HL-60 (cell line): ENCODE measurements at regions not wholly inside any gene's neighbourhood (a gene's known extent, or its start where the extent isn't known, plus 50 kb on each side); places are given as distances from the start of the nearest gene placed in this dataset.

Source experiments
- DNase-seq, 2 experiments: peaks; one replicate each; pipeline ENCODE4 v3.0.0-alpha.2; 2010 to 2020; ENCODE audit warnings: low read depth in 1 of 2, low spot score in 1 of 2
- H3K27ac ChIP-seq: fragments of 250-450 bp; sonication (Bioruptor Pico); replicated peaks from 2 replicates; pipeline ENCODE4 v1.5.1; 2020; ENCODE audit warnings: mild to moderate bottlenecking, moderate library complexity
- H3K27me3 ChIP-seq: fragments of 250-450 bp; sonication (Bioruptor Pico); 2 replicates; pipeline ENCODE4 v1.5.1; 2021; ENCODE audit warnings: mild to moderate bottlenecking, moderate library complexity; ENCODE audit not compliant: insufficient read depth, poor library complexity, severe bottlenecking
- H3K4me3 ChIP-seq: replicated peaks from 2 replicates; pipeline ENCODE4 v1.5.1; 2011; ENCODE audit warnings: mild to moderate bottlenecking, control low read depth, low read length; ENCODE audit not compliant: insufficient read depth
- CTCF ChIP-seq: IDR thresholded peaks from one replicate; pipeline ENCODE4 v1.5.1; 2011; ENCODE audit warnings: low read length, control low read depth, inconsistent platforms; ENCODE audit not compliant: insufficient read depth
- GABPA ChIP-seq: IDR thresholded peaks from 2 replicates; pipeline ENCODE4 v1.6.1; 2012; ENCODE audit warnings: low read depth
- POLR2AphosphoS5 ChIP-seq: IDR thresholded peaks from 2 replicates; pipeline ENCODE4 v1.6.1; 2012; ENCODE audit warnings: low read depth
- REST ChIP-seq: IDR thresholded peaks from 2 replicates; pipeline ENCODE4 v1.6.1; 2012; ENCODE audit warnings: low read depth; ENCODE audit not compliant: insufficient replicate concordance
- SPI1 ChIP-seq: IDR thresholded peaks from 2 replicates; pipeline ENCODE4 v1.6.1; 2012; ENCODE audit warnings: low read depth, mild to moderate bottlenecking, borderline replicate concordance

GRCh38 chr7:130925136-130925794, 191.3 kb upstream of the KLF14 start:
- TF ChIP-seq SPI1 (no peak), GABPA (no peak), POLR2AphosphoS5 (no peak), CTCF (no peak), REST (no peak)
- Histone ChIP-seq H3K27me3 (no peaks in the 10 kb centered on the region), H3K27ac (peak overlapping the region; percentile 59), H3K4me3 (no peak overlapping the region)
- DNase-seq = no peak

- no peak overlapping the region for H3K4me3 ChIP-seq
- peak; percentile 34; the same call in 1 of the 2 replicates for TF ChIP-seq SPI1
- no peak for TF ChIP-seq CTCF
- peak in 1 of 2 experiments; percentile 45 for DNase-seq
- H3K27me3 ChIP-seq = no peaks in the 10 kb centered on the region
- peak overlapping the region; percentile 59 for H3K27ac ChIP-seq
Observed at GRCh38 chr7:130926001-130926691, 192.1 kb upstream of the KLF14 start.

- no peak for DNase-seq
- TF ChIP-seq REST (no peak), CTCF (no peak), GABPA (no peak), SPI1 (no peak), POLR2AphosphoS5 (no peak)
- H3K27ac ChIP-seq = no peak overlapping the region
- no peaks in the 10 kb centered on the region for H3K27me3 ChIP-seq
- H3K4me3 ChIP-seq = no peak overlapping the region
Observed at GRCh38 chr7:130927062-130927461, 193.1 kb upstream of the KLF14 start.

- DNase-seq = no peak
Observed at GRCh38 chr7:130927564-130927963, 193.6 kb upstream of the KLF14 start.

More at GRCh38 chr7:130927564-130927963, 193.6 kb upstream of the KLF14 start:
- no peak for TF ChIP-seq SPI1
- no peak for TF ChIP-seq REST
- Histone ChIP-seq H3K27me3 (no peaks in the 10 kb centered on the region), H3K27ac (no peak overlapping the region), H3K4me3 (no peak overlapping the region)
